Spleen (tissue), 11 donors: ENCODE measurements at regions not wholly inside any gene's neighbourhood (a gene's known extent, or its start where the extent isn't known, plus 50 kb on each side); places are given as distances from the start of the nearest gene placed in this dataset.

Source experiments
- DNase-seq: peaks from one replicate; pipeline ENCODE4 v3.0.0-alpha.2; 2020
- H3K27ac ChIP-seq, 8 donors: fragments of 200-600 bp; sonication (generic) in 7 of 8; 1 replicate in 4 of 8; 2 replicates in 4 of 8; pipeline versions ENCODE4 v1.5.0 to v1.8.0; 2016 to 2021; ENCODE audit warnings: inconsistent platforms in 4 of 8, mild to moderate bottlenecking in 4 of 8, moderate library complexity in 1 of 8
- H3K27me3 ChIP-seq, 7 donors: fragments of 200-600 bp; sonication (generic) in 6 of 7; replicated peaks in 1 of 7; 1 replicate in 4 of 7; 2 replicates in 3 of 7; pipeline versions ENCODE4 v1.5.0 to v1.8.0; 2016 to 2021; ENCODE audit warnings: inconsistent platforms in 3 of 7, mild to moderate bottlenecking in 1 of 7
- H3K36me3 ChIP-seq, 6 donors: fragments of 200-600 bp; sonication (generic) in 5 of 6; 1 replicate in 4 of 6; 2 replicates in 2 of 6; pipeline versions ENCODE4 v1.5.0 to v1.8.0; 2016 to 2021; ENCODE audit warnings: inconsistent platforms in 2 of 6
- H3K4me1 ChIP-seq, 6 donors: fragments of 200-600 bp; sonication (generic) in 5 of 6; 1 replicate in 3 of 6; 2 replicates in 3 of 6; pipeline versions ENCODE4 v1.5.0 to v1.8.0; 2016 to 2021; ENCODE audit warnings: inconsistent platforms in 3 of 6
- H3K4me3 ChIP-seq, 8 donors: fragments of 200-600 bp; sonication (generic) in 7 of 8; 1 replicate in 4 of 8; 2 replicates in 4 of 8; pipeline versions ENCODE4 v1.5.0 to v1.8.0; 2016 to 2021; ENCODE audit warnings: inconsistent platforms in 4 of 8, mild to moderate bottlenecking in 4 of 8, moderate library complexity in 2 of 8
- H3K9me3 ChIP-seq, 8 donors: fragments of 200-600 bp; sonication (generic) in 7 of 8; 1 replicate in 4 of 8; 2 replicates in 4 of 8; pipeline versions ENCODE4 v1.5.0 to v1.8.0; 2016 to 2021; ENCODE audit warnings: inconsistent platforms in 4 of 8
- CTCF ChIP-seq, 11 experiments: fragments of 200-600 bp in 7 of 11; fragments of 450-650 bp in 4 of 11; sonication (generic) in 4 of 11; IDR thresholded peaks in 8 of 11; conservative IDR thresholded peaks in 3 of 11; 1 replicate in 7 of 11; 2 replicates in 4 of 11; pipeline versions ENCODE4 v1.4.0 to v1.8.0; 2016 to 2021; ENCODE audit warnings: antibody characterized with exemption in 11 of 11, inconsistent platforms in 4 of 11, mild to moderate bottlenecking in 1 of 11
- POLR2A ChIP-seq, 3 donors: fragments of 450-650 bp; IDR thresholded peaks; one replicate each; pipeline ENCODE4 v1.5.1; 2017; ENCODE audit warnings: antibody characterized with exemption in 3 of 3, mild to moderate bottlenecking in 1 of 3
- POLR2AphosphoS5 ChIP-seq, 3 donors: sonication (generic); formaldehyde crosslinking; IDR thresholded peaks; one replicate each; pipeline ENCODE4 v1.5.1; 2017; ENCODE audit warnings: antibody characterized with exemption in 3 of 3
- WGBS, 5 donors: extraction: QIAGEN DNeasy Blood & Tissue Kit in 3 of 5; methylation state at CpG; one replicate each; pipeline versions ENCODE4 v1.1.5 to v1.1.7; 2013 to 2018; 5-methylcytosine and 5-hydroxymethylcytosine counted together
- intact Hi-C: fragments of 100-400 bp; cut with DNase I; formaldehyde crosslinking; loops from one replicate; pipeline ENCODE4 v1.15.0; 2023; ENCODE audit warnings: low total_unique reads
- donor health status: healthy with polysubstance abuse.
- donor health status: DM: no; HTN: no; CAD: no; lungs with moderate emphysema.
- donor health status: DM: no; HTN: no; CAD: no.
- donor health status: Bipolar disorder and iron deficiency.
- donor health status: healthy.
- donor health status: DM: no; HTN: no; CAD: no.
- donor health status: DM: yes; HTN: yes; CAD: no.

GRCh38 chr5:107257885-107258520, 412.7 kb downstream of the EFNA5 start:
- TF ChIP-seq POLR2A (IDR thresholded peaks at IDR 0.05): no peak
- no peak for TF ChIP-seq CTCF (IDR thresholded peaks at IDR 0.05 in 8 of 11, conservative IDR thresholded peaks at IDR 0.05 in 3 of 11)
- no peak for TF ChIP-seq POLR2AphosphoS5 (IDR thresholded peaks at IDR 0.05)
- Histone ChIP-seq H3K9me3 (peaks cover 0 to 14% (median 0%) of the 10 kb centered on the region in 8 donors), H3K4me1 (peaks cover 0 to 2% (median 0%) of the 10 kb centered on the region in 6 donors), H3K4me3 (no peak overlapping the region), H3K27me3 (no peaks in the 10 kb centered on the region), H3K27ac (no peak overlapping the region), H3K36me3 (no peaks in the 10 kb centered on the region)
- no peak for DNase-seq
- WGBS, 5 donors: 74 to 91% (median 80%) methylated on average over 2 of the region's 2 CpGs
- intact Hi-C loops: no loop called here

- no peak for DNase-seq
- 91 to 98% (median 94%) methylated on average over 4 of the region's 4 CpGs for WGBS, 5 donors
- Histone ChIP-seq H3K27me3 (no peaks in the 10 kb centered on the region), H3K9me3 (peaks cover 0 to under 1% (median 0%) of the 10 kb centered on the region in 8 donors), H3K27ac (no peak overlapping the region), H3K4me1 (no peaks in the 10 kb centered on the region), H3K4me3 (no peak overlapping the region), H3K36me3 (no peaks in the 10 kb centered on the region)
- intact Hi-C loops: no loop called here
- no peak for TF ChIP-seq CTCF (IDR thresholded peaks at IDR 0.05 in 8 of 11, conservative IDR thresholded peaks at IDR 0.05 in 3 of 11)
- no peak for TF ChIP-seq POLR2AphosphoS5 (IDR thresholded peaks at IDR 0.05)
- TF ChIP-seq POLR2A (IDR thresholded peaks at IDR 0.05): no peak
Measured at GRCh38 chr5:107254902-107255234, 415.9 kb downstream of the EFNA5 start.

- Histone ChIP-seq H3K9me3 (no peaks in the 10 kb centered on the region), H3K4me3 (no peak overlapping the region), H3K36me3 (no peaks in the 10 kb centered on the region), H3K4me1 (no peaks in the 10 kb centered on the region), H3K27ac (no peak overlapping the region), H3K27me3 (no peaks in the 10 kb centered on the region)
- WGBS, 5 donors: 72 to 92% (median 73%) methylated on average over 6 of the region's 6 CpGs
- intact Hi-C loops: no loop called here
- TF ChIP-seq CTCF (IDR thresholded peaks at IDR 0.05 in 8 of 11, conservative IDR thresholded peaks at IDR 0.05 in 3 of 11) (no peak), POLR2A (IDR thresholded peaks at IDR 0.05) (no peak), POLR2AphosphoS5 (IDR thresholded peaks at IDR 0.05) (no peak)
- no peak for DNase-seq
Measured at GRCh38 chr5:107254214-107254901, 416.4 kb downstream of the EFNA5 start.

- Histone ChIP-seq H3K36me3 (no peaks in the 10 kb centered on the region), H3K27ac (no peak overlapping the region), H3K4me1 (no peaks in the 10 kb centered on the region), H3K4me3 (no peak overlapping the region), H3K27me3 (no peaks in the 10 kb centered on the region), H3K9me3 (no peaks in the 10 kb centered on the region)
- TF ChIP-seq POLR2AphosphoS5 (IDR thresholded peaks at IDR 0.05) (no peak), CTCF (IDR thresholded peaks at IDR 0.05 in 8 of 11, conservative IDR thresholded peaks at IDR 0.05 in 3 of 11) (no peak)
- no peak for DNase-seq
- intact Hi-C loops: no loop called here
- 90 to 97% (median 93%) methylated on average over 5 of the region's 5 CpGs for WGBS, 5 donors
Measured at GRCh38 chr5:107253246-107253645, 417.5 kb downstream of the EFNA5 start.
